ENCODE measurements at regions not wholly inside any gene's neighbourhood (a gene's known extent, or its start where the extent isn't known, plus 50 kb on each side); places are given as distances from the start of the nearest gene placed in this dataset.

DNA sequence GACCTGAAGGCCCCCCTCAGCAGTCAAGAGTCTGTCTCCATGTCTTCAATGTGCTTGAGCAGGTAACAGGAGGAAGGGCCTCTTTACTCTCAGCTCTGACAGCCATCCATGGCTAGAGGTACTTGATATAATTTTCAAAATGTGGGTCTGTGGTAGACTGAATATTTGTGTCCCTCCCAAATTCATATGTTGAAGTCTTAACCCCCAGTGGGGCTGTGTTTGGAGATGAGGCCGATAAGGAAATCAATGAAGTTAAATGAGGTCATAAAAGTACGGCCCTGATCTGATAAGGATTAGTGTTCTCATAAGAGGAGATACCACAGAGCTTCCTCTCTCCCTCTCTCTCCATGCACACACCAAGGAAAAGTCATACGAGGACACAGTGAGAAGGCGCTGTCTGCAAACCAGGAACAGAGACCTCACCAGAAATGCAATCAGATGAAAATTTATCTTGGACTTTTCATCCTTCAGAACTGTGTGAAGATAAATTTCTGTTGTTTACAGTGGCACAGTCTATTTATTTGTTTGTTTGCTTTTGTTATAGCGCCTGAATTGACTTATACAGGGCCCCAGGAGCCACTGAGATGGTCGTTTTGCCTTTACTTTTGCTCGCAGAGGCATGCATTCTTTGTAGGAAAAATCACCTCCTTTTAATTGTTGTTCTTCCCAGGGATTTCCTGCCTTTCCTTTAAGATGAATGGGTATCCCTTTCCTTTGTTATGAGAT, 274.8 kb upstream of the TRIB2 start:
- no peak overlapping the region for H3K27ac Mint-ChIP-seq
- H3K4me3 Mint-ChIP-seq, result no peak overlapping the region
- H3K36me3 Mint-ChIP-seq (ENCODE audit: low read depth), result no peaks in the 10 kb centered on the region
- TF ChIP-seq CTCF (IDR thresholded peaks at IDR 0.05), result no peak
- POLR2A ChIA-PET, result no interaction called here
- DNase-seq (no peak), ATAC-seq (ENCODE audit: low read depth) (no peak)
- CTCF ChIA-PET, result no interaction called here
- H3K27me3 Mint-ChIP-seq, result no peaks in the 10 kb centered on the region
- H3K4me1 Mint-ChIP-seq, result no peaks in the 10 kb centered on the region
- H3K9me3 Mint-ChIP-seq, result no peaks in the 10 kb centered on the region
- intact Hi-C loops (cut with micrococcal nuclease), result no loop called here

DNA sequence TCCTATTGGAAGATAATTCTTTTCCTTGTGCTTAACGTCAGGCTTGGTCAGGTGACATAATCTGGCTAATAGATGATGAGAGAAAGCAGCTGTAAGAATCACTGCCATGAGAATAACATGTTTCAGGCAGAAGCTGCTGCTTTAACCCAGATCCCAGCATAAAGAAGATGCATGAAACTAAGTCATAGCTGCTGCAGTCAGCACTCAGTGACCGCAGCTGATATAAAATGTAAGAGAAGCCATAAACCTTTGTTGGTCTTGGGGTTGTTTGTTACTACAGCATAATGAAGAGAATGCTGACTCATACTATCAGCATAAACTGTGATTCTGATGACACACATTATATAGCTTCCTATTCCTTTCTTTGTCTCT, 274.3 kb upstream of the TRIB2 start:
- DNase-seq (no peak), ATAC-seq (ENCODE audit: low read depth) (no peak)
- Mint-ChIP-seq H3K27me3 (no peaks in the 10 kb centered on the region), H3K4me1 (no peaks in the 10 kb centered on the region), H3K27ac (no peak overlapping the region), H3K36me3 (ENCODE audit: low read depth) (no peaks in the 10 kb centered on the region), H3K9me3 (no peaks in the 10 kb centered on the region), H3K4me3 (no peak overlapping the region)
- ChIA-PET CTCF (no interaction called here), POLR2A (no interaction called here)
- intact Hi-C loops (cut with micrococcal nuclease), result no loop called here
- TF ChIP-seq CTCF (IDR thresholded peaks at IDR 0.05), result no peak

DNA sequence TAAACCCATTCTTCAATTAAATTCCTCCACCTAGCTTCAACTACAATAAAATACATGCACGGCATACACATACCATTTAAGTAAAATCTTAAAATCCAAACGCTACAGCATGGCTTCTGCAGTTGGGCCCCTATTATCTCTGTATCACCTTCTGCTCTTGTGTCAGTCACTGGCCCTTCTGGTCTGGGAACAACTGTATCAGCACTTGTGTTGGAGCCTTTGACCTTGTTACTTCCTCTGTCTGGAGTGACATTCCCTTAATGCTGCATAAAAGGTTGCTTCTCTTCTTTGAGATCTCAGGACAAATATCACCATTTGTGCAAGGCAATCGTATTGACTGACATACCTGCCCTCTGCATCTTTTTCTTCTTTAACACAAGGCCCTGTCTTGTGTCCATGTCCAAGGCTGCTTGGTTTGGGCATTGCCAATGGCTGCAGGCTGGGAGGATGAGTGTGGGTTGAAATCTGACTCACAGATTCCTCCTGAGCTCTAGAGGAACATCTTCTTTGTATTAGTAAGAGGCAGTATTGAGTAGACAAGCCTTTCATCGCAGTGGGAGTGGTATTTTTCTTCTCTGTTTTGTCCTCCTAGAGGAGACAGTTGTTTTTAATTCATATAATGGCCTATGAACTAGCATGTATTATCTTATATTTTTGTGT, 267.8 kb upstream of the TRIB2 start:
- Mint-ChIP-seq H3K36me3 (ENCODE audit: low read depth) (no peaks in the 10 kb centered on the region), H3K4me1 (peaks cover 16% of the 10 kb centered on the region), H3K4me3 (no peak overlapping the region), H3K27me3 (no peaks in the 10 kb centered on the region), H3K9me3 (no peaks in the 10 kb centered on the region), H3K27ac (no peak overlapping the region)
- POLR2A ChIA-PET, result interaction anchor here (0.7 kb wide), 1 partner anchor 620 kb away, joined by 3 read pairs; no protein-coding TSS in a partner anchor
- TF ChIP-seq CTCF (IDR thresholded peaks at IDR 0.05), result no peak
- intact Hi-C loops (cut with micrococcal nuclease), result no loop called here
- no peak for DNase-seq
- CTCF ChIA-PET, result no interaction called here
- ATAC-seq (ENCODE audit: low read depth), result no peak

- H3K27ac Mint-ChIP-seq, result no peak overlapping the region
- no peak for TF ChIP-seq CTCF (IDR thresholded peaks at IDR 0.05)
- ATAC-seq (ENCODE audit: low read depth) (no peak), DNase-seq (no peak)
- ChIA-PET POLR2A (no interaction called here), CTCF (interaction anchor here (0.6 to 1.4 kb wide), 2 partner anchors 49 to 264 kb away, joined by 3 to 4 read pairs; no protein-coding TSS in a partner anchor)
- peaks cover 23% of the 10 kb centered on the region for H3K4me1 Mint-ChIP-seq
- no peaks in the 10 kb centered on the region for H3K9me3 Mint-ChIP-seq
- peak overlapping the region; percentile 64 for H3K4me3 Mint-ChIP-seq
- no peaks in the 10 kb centered on the region for H3K36me3 Mint-ChIP-seq (ENCODE audit: low read depth)
- intact Hi-C loops (cut with micrococcal nuclease), result no loop called here
- no peaks in the 10 kb centered on the region for H3K27me3 Mint-ChIP-seq
Observed at GRCh38 chr2:12451726-12452125, 265.0 kb upstream of the TRIB2 start.

GRCh38 chr2:12452185-12452584, 264.6 kb upstream of the TRIB2 start:
- ChIA-PET POLR2A (no interaction called here), CTCF (interaction anchor here (0.6 to 1.4 kb wide), 2 partner anchors 49 to 263 kb away, joined by 3 to 4 read pairs; no protein-coding TSS in a partner anchor)
- Mint-ChIP-seq H3K4me1 (peaks cover 27% of the 10 kb centered on the region), H3K9me3 (no peaks in the 10 kb centered on the region), H3K36me3 (ENCODE audit: low read depth) (no peaks in the 10 kb centered on the region), H3K27me3 (no peaks in the 10 kb centered on the region), H3K27ac (no peak overlapping the region), H3K4me3 (peak overlapping the region; percentile 64)
- no peak for TF ChIP-seq CTCF (IDR thresholded peaks at IDR 0.05)
- no peak for DNase-seq
- no peak for ATAC-seq (ENCODE audit: low read depth)
- intact Hi-C loops (cut with micrococcal nuclease), result no loop called here
